ENCODE measurements at regions not wholly inside any gene's neighbourhood (a gene's known extent, or its start where the extent isn't known, plus 50 kb on each side); places are given as distances from the start of the nearest gene placed in this dataset.

- H3K4me2 ChIP-seq: no peak overlapping the region
- H3K4me3 ChIP-seq (IDR thresholded peaks at IDR 0.05; ENCODE audit: insufficient read depth, low read depth, low read length): no peak overlapping the region
- no peaks in the 10 kb centered on the region for H3K36me3 ChIP-seq (ENCODE audit: insufficient read depth)
- H3K79me2 ChIP-seq (ENCODE audit: insufficient read depth, low read depth): no peaks in the 10 kb centered on the region
- no peaks in the 10 kb centered on the region for H3K4me1 ChIP-seq (ENCODE audit: low read depth, poor library complexity, severe bottlenecking)
- no peaks in the 10 kb centered on the region for H4K20me1 ChIP-seq (ENCODE audit: insufficient read depth)
- no peak overlapping the region for H2AFZ ChIP-seq (ENCODE audit: low read depth)
- H3K27me3 ChIP-seq (ENCODE audit: insufficient read depth, low read depth): no peaks in the 10 kb centered on the region
- no peak overlapping the region for H3K27ac ChIP-seq
- H3K9ac ChIP-seq: no peak overlapping the region
- TF ChIP-seq CTCF (conservative IDR thresholded peaks at IDR 0.05; ENCODE audit: low read depth, low read length): no peak
These were observed 581.5 kb downstream of the CCDC171 start for GRCh38 chr9:16134351-16134750.

- Histone ChIP-seq H3K27ac (no peak overlapping the region), H3K4me3 (IDR thresholded peaks at IDR 0.05; ENCODE audit: insufficient read depth, low read depth, low read length) (no peak overlapping the region), H3K9ac (no peak overlapping the region), H2AFZ (ENCODE audit: low read depth) (no peak overlapping the region), H3K4me2 (no peak overlapping the region), H3K79me2 (ENCODE audit: insufficient read depth, low read depth) (no peaks in the 10 kb centered on the region), H3K27me3 (ENCODE audit: insufficient read depth, low read depth) (no peaks in the 10 kb centered on the region), H3K4me1 (ENCODE audit: low read depth, poor library complexity, severe bottlenecking) (no peaks in the 10 kb centered on the region), H4K20me1 (ENCODE audit: insufficient read depth) (no peaks in the 10 kb centered on the region), H3K36me3 (ENCODE audit: insufficient read depth) (no peaks in the 10 kb centered on the region)
- TF ChIP-seq CTCF (conservative IDR thresholded peaks at IDR 0.05; ENCODE audit: low read depth, low read length): no peak
These were observed 583.1 kb downstream of the CCDC171 start for GRCh38 chr9:16135968-16136367.

GRCh38 chr9:16136451-16136850 is 583.6 kb downstream of the CCDC171 start:
- Histone ChIP-seq H3K4me3 (IDR thresholded peaks at IDR 0.05; ENCODE audit: insufficient read depth, low read depth, low read length) (no peak overlapping the region), H3K4me2 (no peak overlapping the region), H3K36me3 (ENCODE audit: insufficient read depth) (no peaks in the 10 kb centered on the region), H3K27me3 (ENCODE audit: insufficient read depth, low read depth) (no peaks in the 10 kb centered on the region), H2AFZ (ENCODE audit: low read depth) (no peak overlapping the region), H3K9ac (no peak overlapping the region), H4K20me1 (ENCODE audit: insufficient read depth) (no peaks in the 10 kb centered on the region), H3K79me2 (ENCODE audit: insufficient read depth, low read depth) (no peaks in the 10 kb centered on the region), H3K4me1 (ENCODE audit: low read depth, poor library complexity, severe bottlenecking) (no peaks in the 10 kb centered on the region), H3K27ac (no peak overlapping the region)
- TF ChIP-seq CTCF (conservative IDR thresholded peaks at IDR 0.05; ENCODE audit: low read depth, low read length): no peak

- Histone ChIP-seq H3K9ac (no peak overlapping the region), H3K4me1 (ENCODE audit: low read depth, poor library complexity, severe bottlenecking) (no peaks in the 10 kb centered on the region), H3K4me3 (IDR thresholded peaks at IDR 0.05; ENCODE audit: insufficient read depth, low read depth, low read length) (no peak overlapping the region), H3K4me2 (no peak overlapping the region), H3K36me3 (ENCODE audit: insufficient read depth) (no peaks in the 10 kb centered on the region), H3K27me3 (ENCODE audit: insufficient read depth, low read depth) (no peaks in the 10 kb centered on the region), H3K27ac (no peak overlapping the region), H4K20me1 (ENCODE audit: insufficient read depth) (no peaks in the 10 kb centered on the region), H3K79me2 (ENCODE audit: insufficient read depth, low read depth) (no peaks in the 10 kb centered on the region), H2AFZ (ENCODE audit: low read depth) (no peak overlapping the region)
- TF ChIP-seq CTCF (conservative IDR thresholded peaks at IDR 0.05; ENCODE audit: low read depth, low read length): no peak
These were observed 584.1 kb downstream of the CCDC171 start for GRCh38 chr9:16136961-16137360.

Data from KMS-11 (cell line).